ENCODE measurements at regions not wholly inside any gene's neighbourhood (a gene's known extent, or its start where the extent isn't known, plus 50 kb on each side); places are given as distances from the start of the nearest gene placed in this dataset.

DNA sequence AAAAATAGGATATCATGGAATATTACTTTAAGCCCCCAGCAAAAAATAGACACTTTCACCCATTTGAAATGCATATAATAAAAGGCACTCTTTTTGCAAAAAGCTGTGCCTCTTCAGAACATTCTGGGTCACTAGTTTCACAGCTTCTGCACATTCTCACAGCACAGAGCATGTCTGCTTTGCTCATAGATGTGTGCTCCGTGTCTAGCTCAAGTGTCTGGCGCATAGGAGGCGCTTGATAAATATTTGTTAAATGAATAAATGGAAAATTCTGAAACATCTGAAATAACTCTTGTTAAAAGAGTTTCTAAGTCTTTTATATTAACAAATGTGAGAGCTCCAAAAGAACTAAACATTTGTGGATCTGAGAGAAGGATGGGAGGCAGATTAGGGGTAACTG lies 275.2 kb downstream of the PTTG2 start:
- POLR2A ChIA-PET: no interaction called here
- in situ Hi-C loops (cut with HindIII; ENCODE audit: extremely low pct_ligation_motif_present, low pct_unique_long_range_greater_than_20kb): no loop called here

More for the DNA sequence above, 275.2 kb downstream of the PTTG2 start:
- intact Hi-C loops (cut with micrococcal nuclease; ENCODE audit: unreplicated experiment): no loop called here
- Histone ChIP-seq H4K20me1 (ENCODE audit: insufficient read depth, low read length) (no peaks in the 10 kb centered on the region), H3K9me3 (ENCODE audit: low read length) (no peaks in the 10 kb centered on the region; the same call in 1 of the 2 replicates), H2AFZ (ENCODE audit: low read length) (no peak overlapping the region), H3K79me2 (ENCODE audit: insufficient read depth, low read length) (no peaks in the 10 kb centered on the region), H3K4me3 (replicated peaks in 1 of 3; ENCODE audit: insufficient read depth in 1 of 3, low read depth in 2 of 3, low read length in 3 of 3) (no peak overlapping the region), H3K4me2 (ENCODE audit: low read depth, low read length) (no peak overlapping the region), H3K4me1 (ENCODE audit: insufficient read depth, low read length) (peaks cover 65% of the 10 kb centered on the region), H3K27ac (ENCODE audit: extremely low read length, insufficient read depth, low read length) (no peak overlapping the region), H3K9ac (ENCODE audit: insufficient read depth, low read depth, low read length) (no peak overlapping the region), H3K36me3 (replicated peaks in 1 of 2; ENCODE audit: control insufficient read depth in 1 of 2, insufficient read depth in 2 of 2, low read length in 2 of 2) (no peaks in the 10 kb centered on the region), H3K27me3 (ENCODE audit: control insufficient read depth in 1 of 2, insufficient read depth in 2 of 2, low read length in 2 of 2) (no peaks in the 10 kb centered on the region; a peak in 1 of 5 replicates)
- no peak for DNase-seq (ENCODE audit: low spot score)
- TF ChIP-seq MBNL3 (CRISPR knock-in tag; conservative IDR thresholded peaks at IDR 0.05): no peak
- TF ChIP-seq NFKB2 (CRISPR knock-in tag; IDR thresholded peaks at IDR 0.05; ENCODE audit: borderline replicate concordance): no peak
- TF ChIP-seq SMC3 (IDR thresholded peaks at IDR 0.05; ENCODE audit: low read length): no peak
- TF ChIP-seq, protein P1, sequence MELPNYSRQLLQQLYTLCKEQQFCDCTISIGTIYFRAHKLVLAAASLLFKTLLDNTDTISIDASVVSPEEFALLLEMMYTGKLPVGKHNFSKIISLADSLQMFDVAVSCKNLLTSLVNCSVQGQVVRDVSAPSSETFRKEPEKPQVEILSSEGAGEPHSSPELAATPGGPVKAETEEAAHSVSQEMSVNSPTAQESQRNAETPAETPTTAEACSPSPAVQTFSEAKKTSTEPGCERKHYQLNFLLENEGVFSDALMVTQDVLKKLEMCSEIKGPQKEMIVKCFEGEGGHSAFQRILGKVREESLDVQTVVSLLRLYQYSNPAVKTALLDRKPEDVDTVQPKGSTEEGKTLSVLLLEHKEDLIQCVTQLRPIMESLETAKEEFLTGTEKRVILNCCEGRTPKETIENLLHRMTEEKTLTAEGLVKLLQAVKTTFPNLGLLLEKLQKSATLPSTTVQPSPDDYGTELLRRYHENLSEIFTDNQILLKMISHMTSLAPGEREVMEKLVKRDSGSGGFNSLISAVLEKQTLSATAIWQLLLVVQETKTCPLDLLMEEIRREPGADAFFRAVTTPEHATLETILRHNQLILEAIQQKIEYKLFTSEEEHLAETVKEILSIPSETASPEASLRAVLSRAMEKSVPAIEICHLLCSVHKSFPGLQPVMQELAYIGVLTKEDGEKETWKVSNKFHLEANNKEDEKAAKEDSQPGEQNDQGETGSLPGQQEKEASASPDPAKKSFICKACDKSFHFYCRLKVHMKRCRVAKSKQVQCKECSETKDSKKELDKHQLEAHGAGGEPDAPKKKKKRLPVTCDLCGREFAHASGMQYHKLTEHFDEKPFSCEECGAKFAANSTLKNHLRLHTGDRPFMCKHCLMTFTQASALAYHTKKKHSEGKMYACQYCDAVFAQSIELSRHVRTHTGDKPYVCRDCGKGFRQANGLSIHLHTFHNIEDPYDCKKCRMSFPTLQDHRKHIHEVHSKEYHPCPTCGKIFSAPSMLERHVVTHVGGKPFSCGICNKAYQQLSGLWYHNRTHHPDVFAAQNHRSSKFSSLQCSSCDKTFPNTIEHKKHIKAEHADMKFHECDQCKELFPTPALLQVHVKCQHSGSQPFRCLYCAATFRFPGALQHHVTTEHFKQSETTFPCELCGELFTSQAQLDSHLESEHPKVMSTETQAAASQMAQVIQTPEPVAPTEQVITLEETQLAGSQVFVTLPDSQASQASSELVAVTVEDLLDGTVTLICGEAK (IDR thresholded peaks at IDR 0.05): no peak
- TF ChIP-seq, protein P1 (CRISPR knock-in tag; IDR thresholded peaks at IDR 0.05): no peak
- TF ChIP-seq, protein P2, sequence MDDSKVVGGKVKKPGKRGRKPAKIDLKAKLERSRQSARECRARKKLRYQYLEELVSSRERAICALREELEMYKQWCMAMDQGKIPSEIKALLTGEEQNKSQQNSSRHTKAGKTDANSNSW (CRISPR knock-in tag; IDR thresholded peaks at IDR 0.05; ENCODE audit: borderline replicate concordance): no peak
- TF ChIP-seq, protein P3, sequence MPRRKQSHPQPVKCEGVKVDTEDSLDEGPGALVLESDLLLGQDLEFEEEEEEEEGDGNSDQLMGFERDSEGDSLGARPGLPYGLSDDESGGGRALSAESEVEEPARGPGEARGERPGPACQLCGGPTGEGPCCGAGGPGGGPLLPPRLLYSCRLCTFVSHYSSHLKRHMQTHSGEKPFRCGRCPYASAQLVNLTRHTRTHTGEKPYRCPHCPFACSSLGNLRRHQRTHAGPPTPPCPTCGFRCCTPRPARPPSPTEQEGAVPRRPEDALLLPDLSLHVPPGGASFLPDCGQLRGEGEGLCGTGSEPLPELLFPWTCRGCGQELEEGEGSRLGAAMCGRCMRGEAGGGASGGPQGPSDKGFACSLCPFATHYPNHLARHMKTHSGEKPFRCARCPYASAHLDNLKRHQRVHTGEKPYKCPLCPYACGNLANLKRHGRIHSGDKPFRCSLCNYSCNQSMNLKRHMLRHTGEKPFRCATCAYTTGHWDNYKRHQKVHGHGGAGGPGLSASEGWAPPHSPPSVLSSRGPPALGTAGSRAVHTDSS (CRISPR knock-in tag; conservative IDR thresholded peaks at IDR 0.05): no peak
- TF ChIP-seq MTA3 (CRISPR knock-in tag; IDR thresholded peaks at IDR 0.05): no peak
- TF ChIP-seq PCBP2 (optimal IDR thresholded peaks at IDR 0.05; ENCODE audit: low read depth, low read length, poor library complexity, severe bottlenecking): no peak
- TF ChIP-seq RXRB (CRISPR knock-in tag; IDR thresholded peaks at IDR 0.05; ENCODE audit: borderline replicate concordance): no peak
- TF ChIP-seq CC2D1A (CRISPR knock-in tag; IDR thresholded peaks at IDR 0.05): no peak
- no peak for TF ChIP-seq MED13 (CRISPR knock-in tag; IDR thresholded peaks at IDR 0.05)
- TF ChIP-seq SYNCRIP (IDR thresholded peaks at IDR 0.05; ENCODE audit: insufficient read depth, low read depth, low read length): no peak
- TF ChIP-seq SP5 (CRISPR knock-in tag; IDR thresholded peaks at IDR 0.05; ENCODE audit: borderline replicate concordance, low read depth): no peak
- no peak for TF ChIP-seq FOXO1 (CRISPR knock-in tag; IDR thresholded peaks at IDR 0.05)
- CTCF ChIA-PET (ENCODE audit: low intra/inter-chr PET ratio, low total read pairs): no interaction called here
- ATAC-seq: no peak
- 68% methylated on average over 3 of the region's 3 CpGs for WGBS (ENCODE audit: low lambda C conversion rate)
- FAIRE-seq: no peak
- BruUV-seq (replicated peaks): no TSS peak
